ENCODE measurements at regions not wholly inside any gene's neighbourhood (a gene's known extent, or its start where the extent isn't known, plus 50 kb on each side); places are given as distances from the start of the nearest gene placed in this dataset.

DNA sequence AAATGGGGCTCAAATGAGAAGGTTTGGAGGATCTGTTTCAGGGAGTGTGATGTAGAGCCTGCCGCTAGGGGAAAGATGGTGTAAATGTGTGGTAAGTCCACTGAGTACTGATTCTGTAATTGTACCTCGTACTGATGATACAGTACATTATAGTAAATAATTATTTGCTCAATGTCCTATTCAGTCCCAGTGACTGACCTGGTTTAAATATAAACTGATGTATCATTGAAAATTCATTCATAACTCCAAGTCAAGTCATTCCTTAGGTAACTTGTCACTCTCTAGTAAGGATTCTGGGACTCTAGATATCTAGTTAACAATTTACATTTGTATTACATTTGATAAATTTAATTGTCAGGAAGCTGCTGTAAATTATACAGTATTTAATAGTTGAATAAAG, 667.3 kb downstream of the DTWD2 start:
- Mint-ChIP-seq H3K27me3 (ENCODE audit: insufficient read depth, unreplicated experiment) (no peaks in the 10 kb centered on the region), H3K4me3 (ENCODE audit: unreplicated experiment) (no peak overlapping the region), H3K27ac (ENCODE audit: low read depth, unreplicated experiment) (no peak overlapping the region), H3K36me3 (ENCODE audit: insufficient read depth, unreplicated experiment) (no peaks in the 10 kb centered on the region), H3K4me1 (ENCODE audit: insufficient read depth, unreplicated experiment) (no peaks in the 10 kb centered on the region), H3K9me3 (ENCODE audit: unreplicated experiment) (no peaks in the 10 kb centered on the region)
- ChIA-PET POLR2A (no interaction called here), CTCF (no interaction called here)
- DNase-seq (ENCODE audit: unreplicated experiment): no peak
- intact Hi-C loops (cut with micrococcal nuclease): no loop called here
- BruUV-seq (replicated peaks): no TSS peak
- TF ChIP-seq, protein P1, sequence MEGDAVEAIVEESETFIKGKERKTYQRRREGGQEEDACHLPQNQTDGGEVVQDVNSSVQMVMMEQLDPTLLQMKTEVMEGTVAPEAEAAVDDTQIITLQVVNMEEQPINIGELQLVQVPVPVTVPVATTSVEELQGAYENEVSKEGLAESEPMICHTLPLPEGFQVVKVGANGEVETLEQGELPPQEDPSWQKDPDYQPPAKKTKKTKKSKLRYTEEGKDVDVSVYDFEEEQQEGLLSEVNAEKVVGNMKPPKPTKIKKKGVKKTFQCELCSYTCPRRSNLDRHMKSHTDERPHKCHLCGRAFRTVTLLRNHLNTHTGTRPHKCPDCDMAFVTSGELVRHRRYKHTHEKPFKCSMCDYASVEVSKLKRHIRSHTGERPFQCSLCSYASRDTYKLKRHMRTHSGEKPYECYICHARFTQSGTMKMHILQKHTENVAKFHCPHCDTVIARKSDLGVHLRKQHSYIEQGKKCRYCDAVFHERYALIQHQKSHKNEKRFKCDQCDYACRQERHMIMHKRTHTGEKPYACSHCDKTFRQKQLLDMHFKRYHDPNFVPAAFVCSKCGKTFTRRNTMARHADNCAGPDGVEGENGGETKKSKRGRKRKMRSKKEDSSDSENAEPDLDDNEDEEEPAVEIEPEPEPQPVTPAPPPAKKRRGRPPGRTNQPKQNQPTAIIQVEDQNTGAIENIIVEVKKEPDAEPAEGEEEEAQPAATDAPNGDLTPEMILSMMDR (IDR thresholded peaks at IDR 0.05; ENCODE audit: unreplicated experiment): no peak

DNA sequence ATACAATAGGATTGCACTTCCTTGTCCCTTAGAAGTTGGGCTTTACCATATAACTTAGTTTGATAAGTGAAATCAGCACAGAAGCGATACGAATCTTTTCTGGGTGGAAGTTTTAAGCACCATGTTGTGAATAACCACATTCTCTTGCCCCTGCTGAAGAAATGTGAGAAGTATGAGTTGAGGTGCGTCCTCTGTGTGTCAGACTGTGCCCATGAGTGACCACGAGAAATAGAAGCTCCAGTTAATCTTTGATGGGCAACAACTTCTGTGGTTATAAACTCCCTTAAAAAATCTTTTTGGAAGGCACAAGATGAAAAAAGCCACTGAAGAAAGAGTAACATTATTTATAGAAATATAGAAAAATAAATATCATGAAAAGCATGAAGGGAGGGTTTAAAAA, 668.2 kb downstream of the DTWD2 start:
- Mint-ChIP-seq H3K4me3 (ENCODE audit: unreplicated experiment) (no peak overlapping the region), H3K36me3 (ENCODE audit: insufficient read depth, unreplicated experiment) (no peaks in the 10 kb centered on the region), H3K27ac (ENCODE audit: low read depth, unreplicated experiment) (no peak overlapping the region), H3K4me1 (ENCODE audit: insufficient read depth, unreplicated experiment) (no peaks in the 10 kb centered on the region), H3K27me3 (ENCODE audit: insufficient read depth, unreplicated experiment) (no peaks in the 10 kb centered on the region), H3K9me3 (ENCODE audit: unreplicated experiment) (no peaks in the 10 kb centered on the region)
- no TSS peak for BruUV-seq (replicated peaks)
- ChIA-PET CTCF (interaction anchor here (0.7 kb wide), 1 partner anchor 272 kb away, joined by 3 read pairs; no protein-coding TSS in a partner anchor), POLR2A (no interaction called here)
- DNase-seq (ENCODE audit: unreplicated experiment): no peak
- intact Hi-C loops (cut with micrococcal nuclease): no loop called here
- TF ChIP-seq, protein P1 (IDR thresholded peaks at IDR 0.05; ENCODE audit: unreplicated experiment): no peak

GRCh38 chr5:118314931-118315330, 673.4 kb downstream of the DTWD2 start:
- no peaks in the 10 kb centered on the region for H3K27me3 Mint-ChIP-seq (ENCODE audit: insufficient read depth, unreplicated experiment)
- H3K4me3 Mint-ChIP-seq (ENCODE audit: unreplicated experiment): no peak overlapping the region
- TF ChIP-seq, protein P1 (IDR thresholded peaks at IDR 0.05; ENCODE audit: unreplicated experiment): no peak
- no peaks in the 10 kb centered on the region for H3K36me3 Mint-ChIP-seq (ENCODE audit: insufficient read depth, unreplicated experiment)
- POLR2A ChIA-PET: no interaction called here
- intact Hi-C loops (cut with micrococcal nuclease): no loop called here
- no peaks in the 10 kb centered on the region for H3K9me3 Mint-ChIP-seq (ENCODE audit: unreplicated experiment)
- no peak for DNase-seq (ENCODE audit: unreplicated experiment)
- H3K4me1 Mint-ChIP-seq (ENCODE audit: insufficient read depth, unreplicated experiment): no peaks in the 10 kb centered on the region
- CTCF ChIA-PET: interaction anchor here (0.8 to 1.5 kb wide), 2 partner anchors 13 to 689 kb away, joined by 3 to 4 read pairs; no protein-coding TSS in a partner anchor
- BruUV-seq (replicated peaks): no TSS peak
- H3K27ac Mint-ChIP-seq (ENCODE audit: low read depth, unreplicated experiment): no peak overlapping the region

DNA sequence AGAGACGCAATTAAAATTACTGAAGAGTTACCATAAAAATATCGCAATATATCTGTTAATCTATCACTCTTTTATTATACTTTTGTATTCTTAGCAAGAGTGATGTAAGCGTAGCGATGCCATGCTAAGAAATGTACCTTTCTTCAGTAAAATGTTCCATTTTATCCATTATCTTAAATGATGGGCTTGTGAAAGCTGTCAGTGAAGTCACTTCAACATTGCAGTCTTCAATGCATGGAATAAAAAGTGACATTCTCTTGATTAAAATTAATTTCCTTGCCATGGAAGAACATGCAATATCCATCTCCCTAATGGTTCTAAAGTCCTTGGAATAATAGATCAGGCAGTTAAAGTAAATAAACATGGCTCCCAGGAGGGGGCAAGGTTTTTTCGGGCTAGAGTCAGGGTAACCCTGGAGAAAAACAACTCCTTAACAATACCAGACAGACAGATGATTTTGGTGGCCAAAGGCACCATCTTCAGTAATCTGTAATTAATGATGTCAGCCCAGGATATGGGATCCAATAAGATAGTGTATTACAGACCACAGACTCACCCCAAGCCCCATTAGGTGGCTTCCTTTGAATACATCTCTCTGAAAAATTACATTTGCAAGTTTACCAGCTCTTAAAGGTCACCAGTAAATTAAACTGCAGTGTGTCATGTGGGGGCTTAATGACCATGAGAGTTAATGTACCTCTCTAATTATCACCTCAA, 677.1 kb downstream of the DTWD2 start:
- Mint-ChIP-seq H3K9me3 (ENCODE audit: unreplicated experiment) (no peaks in the 10 kb centered on the region), H3K4me3 (ENCODE audit: unreplicated experiment) (no peak overlapping the region), H3K27me3 (ENCODE audit: insufficient read depth, unreplicated experiment) (no peaks in the 10 kb centered on the region), H3K4me1 (ENCODE audit: insufficient read depth, unreplicated experiment) (no peaks in the 10 kb centered on the region), H3K27ac (ENCODE audit: low read depth, unreplicated experiment) (no peak overlapping the region), H3K36me3 (ENCODE audit: insufficient read depth, unreplicated experiment) (no peaks in the 10 kb centered on the region)
- ChIA-PET CTCF (no interaction called here), POLR2A (no interaction called here)
- BruUV-seq (replicated peaks): no TSS peak
- no peak for DNase-seq (ENCODE audit: unreplicated experiment)
- TF ChIP-seq, protein P1 (IDR thresholded peaks at IDR 0.05; ENCODE audit: unreplicated experiment): no peak
- intact Hi-C loops (cut with micrococcal nuclease): no loop called here
